ENCODE measurements at regions not wholly inside any gene's neighbourhood (a gene's known extent, or its start where the extent isn't known, plus 50 kb on each side); places are given as distances from the start of the nearest gene placed in this dataset.

DNA sequence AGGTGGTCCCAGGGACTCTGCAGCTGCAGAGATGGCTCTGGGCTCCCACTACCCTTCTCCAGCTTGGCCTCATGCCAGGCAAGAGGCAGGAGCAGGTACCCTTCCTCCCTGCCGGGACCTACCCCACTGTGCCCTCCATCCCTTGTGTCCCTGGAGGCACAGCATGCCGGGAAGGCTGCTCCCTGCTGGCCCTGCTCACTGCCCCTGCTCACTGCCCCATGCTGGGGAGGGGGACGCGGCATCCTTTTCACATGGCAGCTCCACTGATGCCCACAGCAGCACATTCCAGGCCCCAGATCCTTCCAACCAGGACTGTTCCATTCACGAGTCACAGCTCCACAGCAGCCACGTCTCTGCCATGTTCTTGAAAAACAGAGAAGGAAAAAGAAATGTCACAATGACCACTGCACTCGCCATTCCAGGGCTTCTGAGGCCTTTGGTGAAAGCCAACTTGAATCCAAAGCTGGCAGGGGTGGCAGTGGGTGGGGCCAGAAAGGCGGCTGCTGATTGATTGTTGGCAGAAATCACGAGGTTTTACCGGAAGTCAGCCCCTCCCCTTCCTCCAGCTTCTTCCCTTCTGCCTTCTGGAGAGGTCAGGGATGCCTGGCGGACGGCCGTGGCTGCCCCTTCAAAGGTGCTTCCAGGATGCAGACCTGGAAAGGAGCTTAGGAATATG lies 268.0 kb downstream of the CYP26B1 start:
- DNase-seq (ENCODE audit: low read depth, low spot score) (no peak), ATAC-seq (no peak)
- in situ Hi-C loops (cut with HindIII; ENCODE audit: low pct_unique_long_range_greater_than_20kb, low sequenced_read_pairs): no loop called here
- Histone ChIP-seq H3K4me3 (ENCODE audit: low read depth in 2 of 2, low read length in 2 of 2) (no peak overlapping the region), H3K27ac (ENCODE audit: low read length) (no peak overlapping the region), H3K36me3 (ENCODE audit: control insufficient read depth, insufficient read depth, low read length) (no peaks in the 10 kb centered on the region), H3K9me3 (ENCODE audit: control insufficient read depth, insufficient read depth, low read depth, low read length) (no peaks in the 10 kb centered on the region), H3K4me1 (ENCODE audit: control insufficient read depth, insufficient read depth, low read length) (no peaks in the 10 kb centered on the region; the same call in 1 of the 2 replicates), H3K27me3 (ENCODE audit: control insufficient read depth, insufficient read depth, low read length) (no peaks in the 10 kb centered on the region)
- CTCF ChIA-PET: no interaction called here
- TF ChIP-seq SIN3A (IDR thresholded peaks at IDR 0.05; ENCODE audit: borderline replicate concordance, insufficient read depth, low read depth, low read length) (no peak), TCF7L2 (IDR thresholded peaks at IDR 0.05; ENCODE audit: low read depth, low read length) (no peak), POLR2AphosphoS5 (IDR thresholded peaks at IDR 0.05; ENCODE audit: low read depth, low read length) (no peak)
- TF ChIP-seq, protein P1, sequence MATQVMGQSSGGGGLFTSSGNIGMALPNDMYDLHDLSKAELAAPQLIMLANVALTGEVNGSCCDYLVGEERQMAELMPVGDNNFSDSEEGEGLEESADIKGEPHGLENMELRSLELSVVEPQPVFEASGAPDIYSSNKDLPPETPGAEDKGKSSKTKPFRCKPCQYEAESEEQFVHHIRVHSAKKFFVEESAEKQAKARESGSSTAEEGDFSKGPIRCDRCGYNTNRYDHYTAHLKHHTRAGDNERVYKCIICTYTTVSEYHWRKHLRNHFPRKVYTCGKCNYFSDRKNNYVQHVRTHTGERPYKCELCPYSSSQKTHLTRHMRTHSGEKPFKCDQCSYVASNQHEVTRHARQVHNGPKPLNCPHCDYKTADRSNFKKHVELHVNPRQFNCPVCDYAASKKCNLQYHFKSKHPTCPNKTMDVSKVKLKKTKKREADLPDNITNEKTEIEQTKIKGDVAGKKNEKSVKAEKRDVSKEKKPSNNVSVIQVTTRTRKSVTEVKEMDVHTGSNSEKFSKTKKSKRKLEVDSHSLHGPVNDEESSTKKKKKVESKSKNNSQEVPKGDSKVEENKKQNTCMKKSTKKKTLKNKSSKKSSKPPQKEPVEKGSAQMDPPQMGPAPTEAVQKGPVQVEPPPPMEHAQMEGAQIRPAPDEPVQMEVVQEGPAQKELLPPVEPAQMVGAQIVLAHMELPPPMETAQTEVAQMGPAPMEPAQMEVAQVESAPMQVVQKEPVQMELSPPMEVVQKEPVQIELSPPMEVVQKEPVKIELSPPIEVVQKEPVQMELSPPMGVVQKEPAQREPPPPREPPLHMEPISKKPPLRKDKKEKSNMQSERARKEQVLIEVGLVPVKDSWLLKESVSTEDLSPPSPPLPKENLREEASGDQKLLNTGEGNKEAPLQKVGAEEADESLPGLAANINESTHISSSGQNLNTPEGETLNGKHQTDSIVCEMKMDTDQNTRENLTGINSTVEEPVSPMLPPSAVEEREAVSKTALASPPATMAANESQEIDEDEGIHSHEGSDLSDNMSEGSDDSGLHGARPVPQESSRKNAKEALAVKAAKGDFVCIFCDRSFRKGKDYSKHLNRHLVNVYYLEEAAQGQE (IDR thresholded peaks at IDR 0.05; ENCODE audit: insufficient read depth in 1 of 2, low read depth in 2 of 2, low read length in 1 of 2): no peak
- TF ChIP-seq, protein P2, sequence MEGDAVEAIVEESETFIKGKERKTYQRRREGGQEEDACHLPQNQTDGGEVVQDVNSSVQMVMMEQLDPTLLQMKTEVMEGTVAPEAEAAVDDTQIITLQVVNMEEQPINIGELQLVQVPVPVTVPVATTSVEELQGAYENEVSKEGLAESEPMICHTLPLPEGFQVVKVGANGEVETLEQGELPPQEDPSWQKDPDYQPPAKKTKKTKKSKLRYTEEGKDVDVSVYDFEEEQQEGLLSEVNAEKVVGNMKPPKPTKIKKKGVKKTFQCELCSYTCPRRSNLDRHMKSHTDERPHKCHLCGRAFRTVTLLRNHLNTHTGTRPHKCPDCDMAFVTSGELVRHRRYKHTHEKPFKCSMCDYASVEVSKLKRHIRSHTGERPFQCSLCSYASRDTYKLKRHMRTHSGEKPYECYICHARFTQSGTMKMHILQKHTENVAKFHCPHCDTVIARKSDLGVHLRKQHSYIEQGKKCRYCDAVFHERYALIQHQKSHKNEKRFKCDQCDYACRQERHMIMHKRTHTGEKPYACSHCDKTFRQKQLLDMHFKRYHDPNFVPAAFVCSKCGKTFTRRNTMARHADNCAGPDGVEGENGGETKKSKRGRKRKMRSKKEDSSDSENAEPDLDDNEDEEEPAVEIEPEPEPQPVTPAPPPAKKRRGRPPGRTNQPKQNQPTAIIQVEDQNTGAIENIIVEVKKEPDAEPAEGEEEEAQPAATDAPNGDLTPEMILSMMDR (IDR thresholded peaks at IDR 0.05): no peak
- intact Hi-C loops (cut with micrococcal nuclease; ENCODE audit: unreplicated experiment): no loop called here
- BruUV-seq (replicated peaks): no TSS peak
- POLR2A ChIA-PET: no interaction called here

DNA sequence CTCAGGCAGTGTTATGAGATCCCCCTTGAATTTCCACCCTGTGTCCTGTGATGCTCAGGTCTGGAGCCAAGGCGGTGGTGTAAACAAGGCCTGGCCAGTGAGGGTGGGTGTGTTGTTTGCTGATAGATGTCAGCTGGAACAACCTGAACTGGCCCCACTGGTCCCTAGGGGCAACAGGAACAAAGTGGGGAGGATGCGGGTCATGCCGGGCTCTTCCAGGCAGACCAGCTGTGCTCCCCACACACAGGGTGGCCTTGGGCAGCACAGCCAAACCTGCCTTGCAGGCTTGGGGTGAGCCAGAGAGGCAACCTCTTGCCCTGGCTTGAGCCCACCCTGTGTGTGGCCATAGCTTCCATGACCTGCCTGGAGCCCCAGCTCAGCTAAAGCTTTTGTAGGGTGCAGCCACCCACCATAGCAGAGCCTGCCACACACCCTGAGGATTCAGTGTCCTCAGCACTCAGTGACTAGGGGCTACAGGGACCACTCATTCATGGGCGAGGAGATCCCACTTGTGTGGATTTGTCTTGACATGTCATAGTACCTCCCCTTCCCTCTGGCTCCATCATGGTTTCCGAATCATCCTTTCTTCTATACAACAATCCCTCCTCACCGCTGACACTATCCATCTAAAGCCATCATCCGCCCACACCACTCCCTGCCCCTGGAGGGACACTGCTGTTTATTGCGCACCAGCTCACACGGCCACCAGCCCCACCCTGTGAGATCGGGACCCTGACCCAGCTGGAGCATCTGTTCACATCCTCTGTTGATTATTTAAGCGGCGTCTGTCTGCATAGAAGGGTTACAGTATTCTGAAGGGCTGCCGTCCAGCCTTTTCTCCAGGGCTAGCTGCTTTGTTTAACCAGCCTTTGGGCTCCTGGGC lies 268.8 kb downstream of the CYP26B1 start:
- no peak for ATAC-seq
- CTCF ChIA-PET: no interaction called here
- TF ChIP-seq SIN3A (IDR thresholded peaks at IDR 0.05; ENCODE audit: borderline replicate concordance, insufficient read depth, low read depth, low read length) (no peak), POLR2AphosphoS5 (IDR thresholded peaks at IDR 0.05; ENCODE audit: low read depth, low read length) (no peak), TCF7L2 (IDR thresholded peaks at IDR 0.05; ENCODE audit: low read depth, low read length) (no peak)
- TF ChIP-seq, protein P1 (IDR thresholded peaks at IDR 0.05; ENCODE audit: insufficient read depth in 1 of 2, low read depth in 2 of 2, low read length in 1 of 2): no peak
- TF ChIP-seq, protein P2 (IDR thresholded peaks at IDR 0.05): no peak
- Histone ChIP-seq H3K36me3 (ENCODE audit: control insufficient read depth, insufficient read depth, low read length) (no peaks in the 10 kb centered on the region), H3K27ac (ENCODE audit: low read length) (no peak overlapping the region), H3K4me3 (ENCODE audit: low read depth in 2 of 2, low read length in 2 of 2) (no peak overlapping the region), H3K27me3 (ENCODE audit: control insufficient read depth, insufficient read depth, low read length) (no peaks in the 10 kb centered on the region), H3K4me1 (ENCODE audit: control insufficient read depth, insufficient read depth, low read length) (no peaks in the 10 kb centered on the region; the same call in 1 of the 2 replicates), H3K9me3 (ENCODE audit: control insufficient read depth, insufficient read depth, low read depth, low read length) (no peaks in the 10 kb centered on the region)
- intact Hi-C loops (cut with micrococcal nuclease; ENCODE audit: unreplicated experiment): no loop called here
- no TSS peak for BruUV-seq (replicated peaks)
- in situ Hi-C loops (cut with HindIII; ENCODE audit: low pct_unique_long_range_greater_than_20kb, low sequenced_read_pairs): no loop called here
- POLR2A ChIA-PET: no interaction called here
- no peak for DNase-seq (ENCODE audit: low read depth, low spot score)
